CD14-positive monocyte (primary cell): ENCODE measurements at regions not wholly inside any gene's neighbourhood (a gene's known extent, or its start where the extent isn't known, plus 50 kb on each side); places are given as distances from the start of the nearest gene placed in this dataset.

Source experiments
- DNase-seq, 3 donors: peaks; one replicate each; pipeline ENCODE4 v3.0.0-alpha.2; 2011 to 2022
- H2AFZ ChIP-seq: 2 replicates; pipeline ENCODE4 v1.6.0; 2012; ENCODE audit warnings: mild to moderate bottlenecking, low read depth, low read length, inconsistent platforms; ENCODE audit not compliant: insufficient read depth, poor library complexity, severe bottlenecking
- H3K27ac ChIP-seq, 2 donors: 1 replicate in 1 of 2; 2 replicates in 1 of 2; pipeline ENCODE4 v1.5.1; 2012 to 2013; ENCODE audit warnings: low read length in 2 of 2, control low read depth in 1 of 2, inconsistent platforms in 1 of 2, low read depth in 1 of 2, mild to moderate bottlenecking in 1 of 2
- H3K27me3 ChIP-seq, 2 donors: one replicate each; pipeline versions ENCODE4 v1.6.0 to v1.6.1; 2011 to 2013; ENCODE audit warnings: low read length in 2 of 2; ENCODE audit not compliant: control insufficient read depth in 2 of 2, insufficient read depth in 2 of 2
- H3K36me3 ChIP-seq, 2 donors: replicated peaks in 1 of 2; 1 replicate in 1 of 2; 2 replicates in 1 of 2; pipeline versions ENCODE4 v1.5.1 to v1.6.1; 2012 to 2013; ENCODE audit warnings: low read length in 2 of 2, control low read depth in 1 of 2, inconsistent platforms in 1 of 2, mild to moderate bottlenecking in 1 of 2; ENCODE audit not compliant: insufficient read depth in 2 of 2, control insufficient read depth in 1 of 2
- H3K4me1 ChIP-seq, 2 donors: 1 replicate in 1 of 2; 2 replicates in 1 of 2; pipeline versions ENCODE4 v1.5.1 to v1.6.1; 2012 to 2013; ENCODE audit warnings: low read length in 2 of 2, control low read depth in 1 of 2, inconsistent platforms in 1 of 2, mild to moderate bottlenecking in 1 of 2, moderate library complexity in 1 of 2; ENCODE audit not compliant: insufficient read depth in 2 of 2, control insufficient read depth in 1 of 2
- H3K4me2 ChIP-seq: replicated peaks from 2 replicates; pipeline ENCODE3; 2012; ENCODE audit warnings: low read length, moderate library complexity, mild to moderate bottlenecking; ENCODE audit not compliant: poor library complexity, severe bottlenecking; ENCODE audit errors: extremely low read depth
- H3K4me3 ChIP-seq, 3 experiments: fragments of 200-600 bp in 1 of 3; sonication (generic) in 1 of 3; replicated peaks in 1 of 3; 1 replicate in 2 of 3; 2 replicates in 1 of 3; pipeline ENCODE4 v1.5.1; 2011 to 2013; ENCODE audit warnings: low read length in 3 of 3, mild to moderate bottlenecking in 3 of 3, control low read depth in 2 of 3, low read depth in 2 of 3, inconsistent platforms in 1 of 3, moderate library complexity in 1 of 3
- H3K79me2 ChIP-seq: 2 replicates; pipeline ENCODE4 v1.6.0; 2012; ENCODE audit warnings: mild to moderate bottlenecking, control low read depth, inconsistent platforms, low read length, moderate library complexity; ENCODE audit not compliant: insufficient read depth
- H3K9ac ChIP-seq: 2 replicates; pipeline ENCODE4 v1.6.0; 2017; ENCODE audit warnings: low read length, mild to moderate bottlenecking; ENCODE audit not compliant: insufficient read depth, poor library complexity, severe bottlenecking
- H3K9me3 ChIP-seq, 2 donors: replicated peaks in 1 of 2; 1 replicate in 1 of 2; 2 replicates in 1 of 2; pipeline versions ENCODE4 v1.5.1 to v1.6.1; 2012 to 2013; ENCODE audit warnings: low read length in 2 of 2, control low read depth in 1 of 2; ENCODE audit not compliant: control insufficient read depth in 1 of 2, insufficient read depth in 1 of 2
- H4K20me1 ChIP-seq: 2 replicates; pipeline ENCODE4 v1.6.0; 2012; ENCODE audit warnings: mild to moderate bottlenecking, low read length, control low read depth, moderate library complexity; ENCODE audit not compliant: insufficient read depth
- H3K27ac Mint-ChIP-seq, 7 donors: one replicate each; pipeline ENCODE4 v1.8.0; 2020; ENCODE audit warnings: mild to moderate bottlenecking in 7 of 7, mixed read lengths in 7 of 7, moderate library complexity in 6 of 7, inconsistent platforms in 2 of 7
- H3K27me3 Mint-ChIP-seq, 3 donors: one replicate each; pipeline ENCODE4 v1.8.0; 2021 to 2022; ENCODE audit warnings: low read depth in 3 of 3, mild to moderate bottlenecking in 3 of 3, mixed read lengths in 3 of 3, moderate library complexity in 3 of 3, inconsistent platforms in 1 of 3
- H3K36me3 Mint-ChIP-seq, 2 donors: one replicate each; pipeline ENCODE4 v1.8.0; 2020; ENCODE audit warnings: mixed read lengths in 2 of 2, inconsistent platforms in 1 of 2, mild to moderate bottlenecking in 1 of 2
- H3K4me1 Mint-ChIP-seq: one replicate; pipeline ENCODE4 v1.8.0; 2020; ENCODE audit warnings: mild to moderate bottlenecking, mixed read lengths
- H3K4me3 Mint-ChIP-seq, 2 donors: one replicate each; pipeline ENCODE4 v1.8.0; 2020; ENCODE audit warnings: mild to moderate bottlenecking in 2 of 2, mixed read lengths in 2 of 2, moderate library complexity in 1 of 2
- H3K9me3 Mint-ChIP-seq, 7 donors: one replicate each; pipeline ENCODE4 v1.8.0; 2020 to 2022; ENCODE audit warnings: mixed read lengths in 7 of 7, mild to moderate bottlenecking in 6 of 7, moderate library complexity in 6 of 7, inconsistent platforms in 2 of 7
- CTCF ChIP-seq: fragments of 200-600 bp; IDR thresholded peaks from one replicate; pipeline ENCODE4 v1.8.0; 2022; ENCODE audit warnings: antibody characterized with exemption, mild to moderate bottlenecking
- WGBS: methylation state at CpG from one replicate; pipeline ENCODE4 v1.1.5; 2013; ENCODE audit warnings: missing lambda C conversion rate; ENCODE audit not compliant: insufficient coverage; 5-methylcytosine and 5-hydroxymethylcytosine counted together
- intact Hi-C, 2 donors: fragments of 100-400 bp; cut with micrococcal nuclease; formaldehyde crosslinking; loops; one replicate each; pipeline versions ENCODE4 v1.15.0 to v1.15.1; 2023

- no peak overlapping the region for H3K9ac ChIP-seq
- intact Hi-C loops: no loop called here
- Mint-ChIP-seq H3K27ac (no peak overlapping the region), H3K27me3 (peaks cover 0 to 6% (median 1%) of the 10 kb centered on the region in 3 donors), H3K4me1 (no peaks in the 10 kb centered on the region), H3K9me3 (peaks cover 0 to 4% (median 0%) of the 10 kb centered on the region in 7 donors), H3K36me3 (no peaks in the 10 kb centered on the region), H3K4me3 (no peak overlapping the region)
- no peak overlapping the region for H3K27ac ChIP-seq
- no peak overlapping the region for H2AFZ ChIP-seq
- no peaks in the 10 kb centered on the region for H3K27me3 ChIP-seq
- DNase-seq: no peak
- no peak overlapping the region for H3K4me2 ChIP-seq
- no peaks in the 10 kb centered on the region for H3K36me3 ChIP-seq
- H3K79me2 ChIP-seq: no peaks in the 10 kb centered on the region
- WGBS: no CpG with 5 or more reads among the region's 2 CpGs
- TF ChIP-seq CTCF: no peak
- no peaks in the 10 kb centered on the region for H3K4me1 ChIP-seq
- H4K20me1 ChIP-seq: no peaks in the 10 kb centered on the region
- no peak overlapping the region for H3K4me3 ChIP-seq
- H3K9me3 ChIP-seq: no peaks in the 10 kb centered on the region
Measured at GRCh38 chr11:109775686-109776085, 317.5 kb upstream of the ZC3H12C start.

GRCh38 chr11:109783014-109783413 lies 310.2 kb upstream of the ZC3H12C start:
- Histone ChIP-seq H3K4me1 (no peaks in the 10 kb centered on the region), H3K27ac (no peak overlapping the region), H3K9me3 (no peaks in the 10 kb centered on the region), H3K27me3 (no peaks in the 10 kb centered on the region), H3K79me2 (no peaks in the 10 kb centered on the region), H4K20me1 (no peaks in the 10 kb centered on the region), H3K4me2 (no peak overlapping the region), H3K9ac (no peak overlapping the region), H3K4me3 (no peak overlapping the region), H2AFZ (no peak overlapping the region), H3K36me3 (no peaks in the 10 kb centered on the region)
- no peak for DNase-seq
- WGBS: no CpG with 5 or more reads among the region's 3 CpGs
- H3K4me1 Mint-ChIP-seq: no peaks in the 10 kb centered on the region
- H3K36me3 Mint-ChIP-seq: no peaks in the 10 kb centered on the region
- intact Hi-C loops: no loop called here
- no peak overlapping the region for H3K4me3 Mint-ChIP-seq
- peaks cover 1 to 7% (median 3%) of the 10 kb centered on the region in 3 donors for H3K27me3 Mint-ChIP-seq
- no peak for TF ChIP-seq CTCF
- H3K27ac Mint-ChIP-seq: no peak overlapping the region
- peaks cover 0 to 3% (median 0%) of the 10 kb centered on the region in 7 donors for H3K9me3 Mint-ChIP-seq
